A549 (cell line): ENCODE measurements at regions not wholly inside any gene's neighbourhood (a gene's known extent, or its start where the extent isn't known, plus 50 kb on each side); places are given as distances from the start of the nearest gene placed in this dataset.

Experiments used
- ATAC-seq, 2 experiments: fragments of 200-7000 bp in 1 of 2; fragments of >200 bp in 1 of 2; cut with Nextera tagmentation in 1 of 2; cut with Tn5 transposase in 1 of 2; 3 replicates each; pipeline versions ENCODE4 v1.8.0 to v1.9.1; 2018 to 2020; ENCODE audit warnings: mild to moderate bottlenecking in 1 of 2, moderate library complexity in 1 of 2
- CTCF ChIA-PET: fragments of 300-600 bp; sonication (Branson Sonifier 250); formaldehyde crosslinking; extraction: SDS; loops from one replicate; lab custom pipeline; 2021; ENCODE audit warnings: antibody characterized with exemption, inconsistent platforms; lab: Yijun Ruan, JAX
- POLR2A ChIA-PET: fragments of 350-600 bp; formaldehyde crosslinking; extraction: SDS; loops from one replicate; lab custom pipeline; 2021; ENCODE audit warnings: antibody characterized with exemption, inconsistent platforms; lab: Yijun Ruan, JAX
- DNase-seq, 2 experiments: peaks; one replicate each; pipeline versions ENCODE4 v3.0.0 to v3.0.0-alpha.2; 2011 to 2016; ENCODE audit warnings: low read depth in 1 of 2, low spot score in 1 of 2
- FAIRE-seq: peaks from 2 replicates; lab custom pipeline; 2011; peaks lifted over from hg19 to GRCh38; lab: Jason Lieb, UNC
- H3K27ac ChIP-seq, 2 experiments: fragments of >200 bp; sonication (Bioruptor Twin); formaldehyde crosslinking; 3 replicates each; pipeline ENCODE4 v1.5.1; 2016 to 2017
- H3K4me1 ChIP-seq: fragments of >200 bp; sonication (Bioruptor Twin); formaldehyde crosslinking; 3 replicates; pipeline ENCODE4 v1.6.1; 2016
- H3K4me2 ChIP-seq: fragments of >200 bp; sonication (Bioruptor Twin); formaldehyde crosslinking; 3 replicates; pipeline ENCODE4 v1.6.1; 2016
- H3K4me3 ChIP-seq: fragments of >200 bp; sonication (Bioruptor Twin); formaldehyde crosslinking; 3 replicates; pipeline ENCODE4 v1.5.1; 2016
- H3K9me3 ChIP-seq: fragments of >200 bp; sonication (Bioruptor Twin); formaldehyde crosslinking; 3 replicates; pipeline ENCODE4 v1.6.1; 2016
- CBX2 ChIP-seq: fragments of 200-600 bp; sonication (generic); IDR thresholded peaks from 2 replicates; pipeline ENCODE4 v1.6.1; 2016; ENCODE audit warnings: low read depth, mild to moderate bottlenecking, borderline replicate concordance
- CEBPB ChIP-seq, 2 experiments: fragments of >200 bp in 1 of 2; sonication (Bioruptor Twin) in 1 of 2; formaldehyde crosslinking in 1 of 2; IDR thresholded peaks; 2 replicates each; pipeline ENCODE4 v1.6.1; 2012 to 2016
- CHD2 ChIP-seq: fragments of 150-350 bp; IDR thresholded peaks from 2 replicates; pipeline ENCODE4 v1.6.1; 2014; ENCODE audit warnings: low read length; ENCODE audit not compliant: partially characterized antibody
- EHF ChIP-seq: fragments of 250-450 bp; sonication (Bioruptor Pico); IDR thresholded peaks from 2 replicates; pipeline ENCODE4 v1.5.0; 2020; ENCODE audit warnings: mild to moderate bottlenecking
- FOSL2 ChIP-seq, 2 experiments: fragments of 450-650 bp in 1 of 2; fragments of >200 bp in 1 of 2; sonication (Bioruptor Twin) in 1 of 2; formaldehyde crosslinking; IDR thresholded peaks; 2 replicates each; pipeline versions ENCODE4 v1.5.0 to v1.6.1; 2016 to 2020; ENCODE audit warnings: mild to moderate bottlenecking in 1 of 2, moderate library complexity in 1 of 2
- HOXA7 ChIP-seq: fragments of 250-450 bp; sonication (Bioruptor Pico); IDR thresholded peaks from 2 replicates; pipeline ENCODE4 v1.5.0; 2020; ENCODE audit warnings: mild to moderate bottlenecking, moderate library complexity
- JUN ChIP-seq, 2 experiments: fragments of >200 bp; sonication (Bioruptor Twin); formaldehyde crosslinking; IDR thresholded peaks; 2 replicates in 1 of 2; 3 replicates in 1 of 2; pipeline ENCODE4 v1.6.1; 2016 to 2017
- MAFK ChIP-seq: fragments of 450-650 bp; IDR thresholded peaks from 2 replicates; pipeline ENCODE4 v1.6.1; 2014; ENCODE audit not compliant: partially characterized antibody
- MAZ ChIP-seq: fragments of 150-350 bp; IDR thresholded peaks from 2 replicates; pipeline ENCODE4 v1.6.1; 2014; ENCODE audit warnings: antibody characterized with exemption, low read depth, low read length, borderline replicate concordance
- MYC ChIP-seq: IDR thresholded peaks from 2 replicates; pipeline ENCODE4 v1.6.1; 2012; ENCODE audit warnings: mild to moderate bottlenecking, inconsistent platforms, low read length, improper control_type of control experiment, borderline replicate concordance
- POLR2A ChIP-seq: IDR thresholded peaks from 2 replicates; pipeline ENCODE4 v1.6.1; 2012; ENCODE audit warnings: mild to moderate bottlenecking, low read length
- POLR2AphosphoS2 ChIP-seq: conservative IDR thresholded peaks from 2 replicates; pipeline ENCODE4 v1.6.1; 2012; ENCODE audit warnings: low read length, improper control_type of control experiment, inconsistent platforms
- RFX5 ChIP-seq: fragments of 450-650 bp; IDR thresholded peaks from 2 replicates; pipeline ENCODE4 v1.7.1; 2014; ENCODE audit warnings: antibody characterized with exemption, mild to moderate bottlenecking, moderate library complexity
- TP53 ChIP-seq: fragments of 250-450 bp; sonication (Bioruptor Pico); IDR thresholded peaks from 2 replicates; pipeline ENCODE4 v1.5.0; 2021; ENCODE audit warnings: mild to moderate bottlenecking, moderate library complexity
- ZC3H11A ChIP-seq: fragments of 450-650 bp; IDR thresholded peaks from 2 replicates; pipeline ENCODE4 v1.6.1; 2014; ENCODE audit warnings: antibody characterized with exemption, mild to moderate bottlenecking
- ZFP36 ChIP-seq: fragments of 450-650 bp; IDR thresholded peaks from 2 replicates; pipeline ENCODE4 v1.6.1; 2014; ENCODE audit warnings: borderline replicate concordance; ENCODE audit not compliant: partially characterized antibody
- WGBS: methylation state at CpG from one replicate; pipeline ENCODE4 v1.1.6; 2017; ENCODE audit errors: missing lambda C conversion rate; 5-methylcytosine and 5-hydroxymethylcytosine counted together
- TF ChIP-seq, protein P1 (sequence below): fragments of >200 bp; sonication (Bioruptor Twin); formaldehyde crosslinking; IDR thresholded peaks from 3 replicates; pipeline ENCODE4 v1.5.1; 2016
- TF ChIP-seq, protein P2 (sequence below): fragments of >200 bp; sonication (Bioruptor Twin); formaldehyde crosslinking; IDR thresholded peaks from 3 replicates; pipeline ENCODE4 v1.6.1; 2016

- TF ChIP-seq HOXA7 (CRISPR knock-in tag) (no peak), JUN (IDR thresholded peaks at IDR 0.05) (no peak), CBX2 (no peak), POLR2A (no peak), ZC3H11A (no peak), MYC (no peak), POLR2AphosphoS2 (no peak), ZFP36 (no peak), EHF (CRISPR knock-in tag) (no peak), MAFK (no peak), RFX5 (no peak)
- H3K4me1 ChIP-seq, result no peaks in the 10 kb centered on the region
- H3K4me3 ChIP-seq, result no peak overlapping the region
- no peak for ATAC-seq
- CTCF ChIA-PET, result interaction anchor here (1.0 kb wide), 1 partner anchor 11 kb away, joined by 3 read pairs; no protein-coding TSS in a partner anchor
- no peak for FAIRE-seq
- H3K4me2 ChIP-seq, result no peak overlapping the region
- no peak for DNase-seq
- WGBS, result 34% methylated on average over 1 of the region's 1 CpG
- POLR2A ChIA-PET, result no interaction called here
- no peaks in the 10 kb centered on the region; the same call in 2 of the 3 replicates for H3K9me3 ChIP-seq
- no peak overlapping the region for H3K27ac ChIP-seq
Observed at GRCh38 chr7:21359163-21359562, 68.7 kb upstream of the SP4 start.

GRCh38 chr7:21361413-21362125 lies 66.3 kb upstream of the SP4 start:
- 22% methylated on average over 5 of the region's 5 CpGs for WGBS
- no peak overlapping the region for H3K27ac ChIP-seq
- DNase-seq (no peak), ATAC-seq (no peak), FAIRE-seq (no peak)
- POLR2A ChIA-PET, result no interaction called here
- CTCF ChIA-PET, result interaction anchor here (1.2 kb wide), 1 partner anchor 17 kb away, joined by 5 read pairs; no protein-coding TSS in a partner anchor
- peaks cover 12% of the 10 kb centered on the region; the same call in 1 of the 3 replicates for H3K9me3 ChIP-seq
- TF ChIP-seq MAFK (no peak), TP53 (no peak), JUN (IDR thresholded peaks at IDR 0.05) (no peak), CHD2 (no peak), MYC (no peak)
- TF ChIP-seq, protein P1, sequence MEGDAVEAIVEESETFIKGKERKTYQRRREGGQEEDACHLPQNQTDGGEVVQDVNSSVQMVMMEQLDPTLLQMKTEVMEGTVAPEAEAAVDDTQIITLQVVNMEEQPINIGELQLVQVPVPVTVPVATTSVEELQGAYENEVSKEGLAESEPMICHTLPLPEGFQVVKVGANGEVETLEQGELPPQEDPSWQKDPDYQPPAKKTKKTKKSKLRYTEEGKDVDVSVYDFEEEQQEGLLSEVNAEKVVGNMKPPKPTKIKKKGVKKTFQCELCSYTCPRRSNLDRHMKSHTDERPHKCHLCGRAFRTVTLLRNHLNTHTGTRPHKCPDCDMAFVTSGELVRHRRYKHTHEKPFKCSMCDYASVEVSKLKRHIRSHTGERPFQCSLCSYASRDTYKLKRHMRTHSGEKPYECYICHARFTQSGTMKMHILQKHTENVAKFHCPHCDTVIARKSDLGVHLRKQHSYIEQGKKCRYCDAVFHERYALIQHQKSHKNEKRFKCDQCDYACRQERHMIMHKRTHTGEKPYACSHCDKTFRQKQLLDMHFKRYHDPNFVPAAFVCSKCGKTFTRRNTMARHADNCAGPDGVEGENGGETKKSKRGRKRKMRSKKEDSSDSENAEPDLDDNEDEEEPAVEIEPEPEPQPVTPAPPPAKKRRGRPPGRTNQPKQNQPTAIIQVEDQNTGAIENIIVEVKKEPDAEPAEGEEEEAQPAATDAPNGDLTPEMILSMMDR, result no peak
- TF ChIP-seq, protein P2, sequence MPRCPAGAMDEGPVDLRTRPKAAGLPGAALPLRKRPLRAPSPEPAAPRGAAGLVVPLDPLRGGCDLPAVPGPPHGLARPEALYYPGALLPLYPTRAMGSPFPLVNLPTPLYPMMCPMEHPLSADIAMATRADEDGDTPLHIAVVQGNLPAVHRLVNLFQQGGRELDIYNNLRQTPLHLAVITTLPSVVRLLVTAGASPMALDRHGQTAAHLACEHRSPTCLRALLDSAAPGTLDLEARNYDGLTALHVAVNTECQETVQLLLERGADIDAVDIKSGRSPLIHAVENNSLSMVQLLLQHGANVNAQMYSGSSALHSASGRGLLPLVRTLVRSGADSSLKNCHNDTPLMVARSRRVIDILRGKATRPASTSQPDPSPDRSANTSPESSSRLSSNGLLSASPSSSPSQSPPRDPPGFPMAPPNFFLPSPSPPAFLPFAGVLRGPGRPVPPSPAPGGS, result no peak
- H3K4me2 ChIP-seq, result no peak overlapping the region
- H3K4me1 ChIP-seq, result peaks cover 7% of the 10 kb centered on the region; the same call in 2 of the 3 replicates
- no peak overlapping the region for H3K4me3 ChIP-seq

GRCh38 chr7:21364801-21365271 lies 63.0 kb upstream of the SP4 start:
- Histone ChIP-seq H3K27ac (no peak overlapping the region), H3K9me3 (peaks cover 12% of the 10 kb centered on the region; the same call in 1 of the 3 replicates), H3K4me3 (no peak overlapping the region), H3K4me2 (no peak overlapping the region), H3K4me1 (peaks cover 13% of the 10 kb centered on the region; the same call in 2 of the 3 replicates)
- POLR2A ChIA-PET, result interaction anchor here (1.4 kb wide), 1 partner anchor 63 kb away, joined by 7 read pairs; the partner anchor contains the start of gene SP4
- FAIRE-seq, result no peak
- CTCF ChIA-PET, result interaction anchor here (1.4 kb wide), 1 partner anchor 403 kb away, joined by 3 read pairs; no protein-coding TSS in a partner anchor
- no peak for ATAC-seq
- TF ChIP-seq CEBPB (IDR thresholded peaks at IDR 0.05) (no peak), MAZ (no peak), CHD2 (no peak), FOSL2 (IDR thresholded peaks at IDR 0.05) (no peak), FOSL2 (CRISPR knock-in tag; IDR thresholded peaks at IDR 0.05) (0 out of 2 replicates have a peak, but pooled peaks have one; percentile 13)
- WGBS, result 26% methylated on average over 2 of the region's 2 CpGs
- DNase-seq, result no peak
